A549 (cell line): ENCODE measurements at regions not wholly inside any gene's neighbourhood (a gene's known extent, or its start where the extent isn't known, plus 50 kb on each side); places are given as distances from the start of the nearest gene placed in this dataset.

Source experiments
- ATAC-seq, 2 experiments: fragments of 200-7000 bp in 1 of 2; fragments of >200 bp in 1 of 2; cut with Nextera tagmentation in 1 of 2; cut with Tn5 transposase in 1 of 2; 3 replicates each; pipeline versions ENCODE4 v1.8.0 to v1.9.1; 2018 to 2020; ENCODE audit warnings: mild to moderate bottlenecking in 1 of 2, moderate library complexity in 1 of 2
- CTCF ChIA-PET: fragments of 300-600 bp; sonication (Branson Sonifier 250); formaldehyde crosslinking; extraction: SDS; loops from one replicate; lab custom pipeline; 2021; ENCODE audit warnings: antibody characterized with exemption, inconsistent platforms; lab: Yijun Ruan, JAX
- POLR2A ChIA-PET: fragments of 350-600 bp; formaldehyde crosslinking; extraction: SDS; loops from one replicate; lab custom pipeline; 2021; ENCODE audit warnings: antibody characterized with exemption, inconsistent platforms; lab: Yijun Ruan, JAX
- DNase-seq, 2 experiments: peaks; one replicate each; pipeline versions ENCODE4 v3.0.0 to v3.0.0-alpha.2; 2011 to 2016; ENCODE audit warnings: low read depth in 1 of 2, low spot score in 1 of 2
- FAIRE-seq: peaks from 2 replicates; lab custom pipeline; 2011; peaks lifted over from hg19 to GRCh38; lab: Jason Lieb, UNC
- H3K27ac ChIP-seq, 2 experiments: fragments of >200 bp; sonication (Bioruptor Twin); formaldehyde crosslinking; 3 replicates each; pipeline ENCODE4 v1.5.1; 2016 to 2017
- H3K4me1 ChIP-seq: fragments of >200 bp; sonication (Bioruptor Twin); formaldehyde crosslinking; 3 replicates; pipeline ENCODE4 v1.6.1; 2016
- H3K4me2 ChIP-seq: fragments of >200 bp; sonication (Bioruptor Twin); formaldehyde crosslinking; 3 replicates; pipeline ENCODE4 v1.6.1; 2016
- H3K4me3 ChIP-seq: fragments of >200 bp; sonication (Bioruptor Twin); formaldehyde crosslinking; 3 replicates; pipeline ENCODE4 v1.5.1; 2016
- H3K9me3 ChIP-seq: fragments of >200 bp; sonication (Bioruptor Twin); formaldehyde crosslinking; 3 replicates; pipeline ENCODE4 v1.6.1; 2016
- BHLHE40 ChIP-seq: IDR thresholded peaks from 2 replicates; pipeline ENCODE4 v1.6.1; 2012; ENCODE audit warnings: low read depth, low read length, inconsistent platforms
- CBX8 ChIP-seq: fragments of 200-600 bp; sonication (generic); IDR thresholded peaks from 2 replicates; pipeline ENCODE4 v1.6.1; 2016
- CHD4 ChIP-seq: fragments of 200-600 bp; sonication (generic); IDR thresholded peaks from 2 replicates; pipeline ENCODE4 v1.6.1; 2016; ENCODE audit warnings: antibody characterized with exemption, mild to moderate bottlenecking, borderline replicate concordance
- EHMT2 ChIP-seq: fragments of 200-600 bp; sonication (generic); IDR thresholded peaks from 2 replicates; pipeline ENCODE4 v1.6.1; 2016; ENCODE audit warnings: antibody characterized with exemption, low read depth, mild to moderate bottlenecking, moderate library complexity
- ELK1 ChIP-seq: fragments of 150-350 bp; IDR thresholded peaks from 2 replicates; pipeline ENCODE4 v1.6.1; 2014; ENCODE audit warnings: low read depth, mild to moderate bottlenecking, low read length
- EP300 ChIP-seq, 2 experiments: fragments of >200 bp; sonication (Bioruptor Twin); formaldehyde crosslinking; IDR thresholded peaks; 2 replicates in 1 of 2; 3 replicates in 1 of 2; pipeline ENCODE4 v1.6.1; 2016 to 2017
- GATA3 ChIP-seq: IDR thresholded peaks from 2 replicates; pipeline ENCODE4 v1.6.1; 2012; ENCODE audit warnings: borderline replicate concordance
- HEYL ChIP-seq: fragments of 250-450 bp; sonication (Bioruptor Pico); IDR thresholded peaks from 2 replicates; pipeline ENCODE4 v1.8.0; 2021; ENCODE audit warnings: mild to moderate bottlenecking, moderate library complexity
- HMGXB4 ChIP-seq: fragments of 250-450 bp; sonication (Bioruptor Pico); IDR thresholded peaks from 2 replicates; pipeline ENCODE4 v1.5.0; 2021; ENCODE audit warnings: mild to moderate bottlenecking, moderate library complexity, borderline replicate concordance
- HOXA7 ChIP-seq: fragments of 250-450 bp; sonication (Bioruptor Pico); IDR thresholded peaks from 2 replicates; pipeline ENCODE4 v1.5.0; 2020; ENCODE audit warnings: mild to moderate bottlenecking, moderate library complexity
- HOXB13 ChIP-seq: fragments of 250-450 bp; sonication (Bioruptor Pico); IDR thresholded peaks from 2 replicates; pipeline ENCODE4 v1.5.0; 2020; ENCODE audit warnings: low read depth, mild to moderate bottlenecking, moderate library complexity
- JUNB ChIP-seq: fragments of >200 bp; sonication (Bioruptor Twin); formaldehyde crosslinking; IDR thresholded peaks from 2 replicates; pipeline ENCODE4 v1.6.1; 2016
- KDM1A ChIP-seq: fragments of 200-600 bp; sonication (generic); IDR thresholded peaks from 2 replicates; pipeline ENCODE4 v1.6.1; 2016; ENCODE audit warnings: low read depth, mild to moderate bottlenecking
- MAX ChIP-seq: IDR thresholded peaks from 2 replicates; pipeline ENCODE4 v1.6.1; 2012
- MAZ ChIP-seq: fragments of 150-350 bp; IDR thresholded peaks from 2 replicates; pipeline ENCODE4 v1.6.1; 2014; ENCODE audit warnings: antibody characterized with exemption, low read depth, low read length, borderline replicate concordance
- PBX3 ChIP-seq: IDR thresholded peaks from 2 replicates; pipeline ENCODE4 v1.6.1; 2012
- PHF8 ChIP-seq: fragments of 200-600 bp; sonication (generic); IDR thresholded peaks from 2 replicates; pipeline ENCODE4 v1.6.1; 2016; ENCODE audit warnings: low read depth, mild to moderate bottlenecking, antibody characterized with exemption, moderate library complexity, borderline replicate concordance
- RARB ChIP-seq: fragments of 250-450 bp; sonication (Bioruptor Pico); IDR thresholded peaks from 2 replicates; pipeline ENCODE4 v1.8.0; 2021; ENCODE audit warnings: mild to moderate bottlenecking, moderate library complexity
- RCOR1 ChIP-seq: fragments of 150-350 bp; IDR thresholded peaks from 2 replicates; pipeline ENCODE4 v1.6.1; 2014; ENCODE audit warnings: antibody characterized with exemption, low read length, low read depth
- SREBF2 ChIP-seq: fragments of 450-650 bp; IDR thresholded peaks from 2 replicates; pipeline ENCODE4 v1.6.1; 2014; ENCODE audit warnings: mild to moderate bottlenecking, moderate library complexity
- ZFP36 ChIP-seq: fragments of 450-650 bp; IDR thresholded peaks from 2 replicates; pipeline ENCODE4 v1.6.1; 2014; ENCODE audit warnings: borderline replicate concordance; ENCODE audit not compliant: partially characterized antibody
- WGBS: methylation state at CpG from one replicate; pipeline ENCODE4 v1.1.6; 2017; ENCODE audit errors: missing lambda C conversion rate; 5-methylcytosine and 5-hydroxymethylcytosine counted together
- TF ChIP-seq, protein P1 (sequence below): fragments of 200-600 bp; sonication (generic); IDR thresholded peaks from 2 replicates; pipeline ENCODE4 v1.6.1; 2016; ENCODE audit warnings: antibody characterized with exemption, mild to moderate bottlenecking, moderate library complexity

- CTCF ChIA-PET, result no interaction called here
- no peak for DNase-seq
- no peak for TF ChIP-seq KDM1A
- TF ChIP-seq BHLHE40, result no peak
- no peak for TF ChIP-seq HOXA7
- no peak for TF ChIP-seq RARB
- no peak for TF ChIP-seq GATA3
- TF ChIP-seq PBX3, result no peak
- no peak for TF ChIP-seq MAX
- TF ChIP-seq EHMT2, result no peak
- no peak for TF ChIP-seq JUNB
- TF ChIP-seq PHF8, result no peak
- no peak for TF ChIP-seq HMGXB4
- TF ChIP-seq, protein P1, sequence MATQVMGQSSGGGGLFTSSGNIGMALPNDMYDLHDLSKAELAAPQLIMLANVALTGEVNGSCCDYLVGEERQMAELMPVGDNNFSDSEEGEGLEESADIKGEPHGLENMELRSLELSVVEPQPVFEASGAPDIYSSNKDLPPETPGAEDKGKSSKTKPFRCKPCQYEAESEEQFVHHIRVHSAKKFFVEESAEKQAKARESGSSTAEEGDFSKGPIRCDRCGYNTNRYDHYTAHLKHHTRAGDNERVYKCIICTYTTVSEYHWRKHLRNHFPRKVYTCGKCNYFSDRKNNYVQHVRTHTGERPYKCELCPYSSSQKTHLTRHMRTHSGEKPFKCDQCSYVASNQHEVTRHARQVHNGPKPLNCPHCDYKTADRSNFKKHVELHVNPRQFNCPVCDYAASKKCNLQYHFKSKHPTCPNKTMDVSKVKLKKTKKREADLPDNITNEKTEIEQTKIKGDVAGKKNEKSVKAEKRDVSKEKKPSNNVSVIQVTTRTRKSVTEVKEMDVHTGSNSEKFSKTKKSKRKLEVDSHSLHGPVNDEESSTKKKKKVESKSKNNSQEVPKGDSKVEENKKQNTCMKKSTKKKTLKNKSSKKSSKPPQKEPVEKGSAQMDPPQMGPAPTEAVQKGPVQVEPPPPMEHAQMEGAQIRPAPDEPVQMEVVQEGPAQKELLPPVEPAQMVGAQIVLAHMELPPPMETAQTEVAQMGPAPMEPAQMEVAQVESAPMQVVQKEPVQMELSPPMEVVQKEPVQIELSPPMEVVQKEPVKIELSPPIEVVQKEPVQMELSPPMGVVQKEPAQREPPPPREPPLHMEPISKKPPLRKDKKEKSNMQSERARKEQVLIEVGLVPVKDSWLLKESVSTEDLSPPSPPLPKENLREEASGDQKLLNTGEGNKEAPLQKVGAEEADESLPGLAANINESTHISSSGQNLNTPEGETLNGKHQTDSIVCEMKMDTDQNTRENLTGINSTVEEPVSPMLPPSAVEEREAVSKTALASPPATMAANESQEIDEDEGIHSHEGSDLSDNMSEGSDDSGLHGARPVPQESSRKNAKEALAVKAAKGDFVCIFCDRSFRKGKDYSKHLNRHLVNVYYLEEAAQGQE, result no peak
- no peak for TF ChIP-seq MAZ
- no peak for TF ChIP-seq ZFP36
- TF ChIP-seq HOXB13, result no peak
- Histone ChIP-seq H3K27ac (no peak overlapping the region), H3K9me3 (no peaks in the 10 kb centered on the region), H3K4me1 (no peaks in the 10 kb centered on the region), H3K4me2 (no peak overlapping the region), H3K4me3 (no peak overlapping the region)
- no peak for ATAC-seq
- WGBS, result 12% methylated on average over 2 of the region's 2 CpGs
- POLR2A ChIA-PET, result no interaction called here
- FAIRE-seq, result no peak
Observed at GRCh38 chr13:22082437-22083100, 411.7 kb downstream of the FGF9 start.

DNA sequence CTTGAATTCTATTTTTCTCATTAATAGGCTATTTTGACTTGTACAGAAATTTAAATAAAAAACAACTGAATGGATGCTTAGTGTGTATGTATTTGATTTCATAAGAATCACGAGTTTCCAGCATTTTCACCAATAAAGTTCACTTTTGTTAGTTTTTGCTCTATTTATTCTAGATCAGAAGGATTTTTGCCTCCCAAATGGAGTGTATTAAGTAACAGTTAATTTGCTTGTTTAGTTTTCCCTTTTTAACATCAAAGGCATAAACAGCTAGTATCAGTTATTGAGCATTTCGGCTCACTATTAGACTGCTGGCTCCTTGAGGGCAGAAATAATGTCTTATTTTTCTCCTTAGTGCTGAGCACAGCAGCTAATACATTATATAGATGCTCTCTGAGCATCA lies 414.1 kb downstream of the FGF9 start:
- 28% methylated on average over 2 of the region's 2 CpGs for WGBS
- Histone ChIP-seq H3K27ac (no peak overlapping the region), H3K9me3 (no peaks in the 10 kb centered on the region), H3K4me3 (no peak overlapping the region), H3K4me2 (no peak overlapping the region), H3K4me1 (no peaks in the 10 kb centered on the region)
- ChIA-PET CTCF (no interaction called here), POLR2A (interaction anchor here (0.6 kb wide), 1 partner anchor 9 kb away, joined by 3 read pairs; no protein-coding TSS in a partner anchor)
- no peak for ATAC-seq
- no peak for TF ChIP-seq HEYL (CRISPR knock-in tag)
- TF ChIP-seq HOXB13, result no peak
- no peak for TF ChIP-seq ELK1
- no peak for TF ChIP-seq RCOR1
- TF ChIP-seq CBX8, result no peak
- TF ChIP-seq CHD4, result no peak
- TF ChIP-seq EP300 (IDR thresholded peaks at IDR 0.05), result no peak
- no peak for TF ChIP-seq SREBF2
- no peak for DNase-seq
- no peak for FAIRE-seq
